ENCODE measurements at regions not wholly inside any gene's neighbourhood (a gene's known extent, or its start where the extent isn't known, plus 50 kb on each side); places are given as distances from the start of the nearest gene placed in this dataset.

- H3K4me3 ChIP-seq (ENCODE audit: low read depth, low read length) = no peak overlapping the region
- no peak for DNase-seq (ENCODE audit: low read depth)
- no peak for TF ChIP-seq CTCF (IDR thresholded peaks at IDR 0.05; ENCODE audit: insufficient read depth, low read depth, low read length, missing control alignments)
Observed at GRCh38 chr2:223260681-223261080, 208.7 kb downstream of the KCNE4 start.

GRCh38 chr2:223262946-223263345, 211.0 kb downstream of the KCNE4 start:
- TF ChIP-seq CTCF (IDR thresholded peaks at IDR 0.05; ENCODE audit: insufficient read depth, low read depth, low read length, missing control alignments) = no peak
- H3K4me3 ChIP-seq (ENCODE audit: low read depth, low read length) = no peak overlapping the region
- peak; percentile 2 for DNase-seq (ENCODE audit: low read depth)

GRCh38 chr2:223264541-223265193, 212.7 kb downstream of the KCNE4 start:
- H3K4me3 ChIP-seq (ENCODE audit: low read depth, low read length) = no peak overlapping the region
- no peak for TF ChIP-seq CTCF (IDR thresholded peaks at IDR 0.05; ENCODE audit: insufficient read depth, low read depth, low read length, missing control alignments)
- DNase-seq (ENCODE audit: low read depth) = peak; percentile 7

- TF ChIP-seq CTCF (IDR thresholded peaks at IDR 0.05; ENCODE audit: insufficient read depth, low read depth, low read length, missing control alignments) = no peak
- DNase-seq (ENCODE audit: low read depth) = no peak
- no peak overlapping the region for H3K4me3 ChIP-seq (ENCODE audit: low read depth, low read length)
Observed at GRCh38 chr2:223267160-223267951, 215.4 kb downstream of the KCNE4 start.

- no peak overlapping the region for H3K4me3 ChIP-seq (ENCODE audit: low read depth, low read length)
- DNase-seq (ENCODE audit: low read depth) = no peak
- TF ChIP-seq CTCF (IDR thresholded peaks at IDR 0.05; ENCODE audit: insufficient read depth, low read depth, low read length, missing control alignments) = no peak
Observed at GRCh38 chr2:223269386-223269785, 217.4 kb downstream of the KCNE4 start.

- DNase-seq (ENCODE audit: low read depth) = no peak
- no peak for TF ChIP-seq CTCF (IDR thresholded peaks at IDR 0.05; ENCODE audit: insufficient read depth, low read depth, low read length, missing control alignments)
- H3K4me3 ChIP-seq (ENCODE audit: low read depth, low read length) = no peak overlapping the region
Observed at GRCh38 chr2:223270548-223270947, 218.6 kb downstream of the KCNE4 start.
